GM12878 (cell line): ENCODE measurements at regions not wholly inside any gene's neighbourhood (a gene's known extent, or its start where the extent isn't known, plus 50 kb on each side); places are given as distances from the start of the nearest gene placed in this dataset.

Experiments
- BCL11A ChIP-seq: IDR thresholded peaks from 2 replicates; pipeline ENCODE4 v1.6.1; 2011; ENCODE audit warnings: low read depth, low read length
- E2F8 ChIP-seq: fragments of 450-650 bp; IDR thresholded peaks from 2 replicates; pipeline ENCODE4 v1.6.1; 2018; ENCODE audit warnings: mild to moderate bottlenecking, low read depth, moderate library complexity; ENCODE audit not compliant: partially characterized antibody
- MEF2B ChIP-seq: fragments of 450-650 bp; IDR thresholded peaks from 2 replicates; pipeline ENCODE4 v1.6.1; 2018; ENCODE audit warnings: mild to moderate bottlenecking, moderate library complexity; ENCODE audit not compliant: partially characterized antibody, poor library complexity, severe bottlenecking
- MTA2 ChIP-seq: fragments of 450-650 bp; IDR thresholded peaks from 2 replicates; pipeline ENCODE4 v1.6.1; 2016; ENCODE audit warnings: low read depth, mild to moderate bottlenecking, moderate library complexity
- MTA3 ChIP-seq: IDR thresholded peaks from 2 replicates; pipeline ENCODE4 v1.6.1; 2012; ENCODE audit warnings: low read length, inconsistent platforms, borderline replicate concordance
- NFIC ChIP-seq: IDR thresholded peaks from 2 replicates; pipeline ENCODE4 v1.6.1; 2012; ENCODE audit warnings: low read depth, mild to moderate bottlenecking, inconsistent platforms, low read length, moderate library complexity
- POLR2A ChIP-seq: IDR thresholded peaks from 2 replicates; pipeline ENCODE4 v1.6.1; 2011; ENCODE audit warnings: low read depth, mild to moderate bottlenecking, low read length
- TF ChIP-seq, protein P1 (sequence below), 3 experiments: IDR thresholded peaks in 2 of 3; conservative IDR thresholded peaks in 1 of 3; 2 replicates each; pipeline ENCODE4 v1.5.1; 2011; ENCODE audit warnings: low read depth in 3 of 3, low read length in 3 of 3, mild to moderate bottlenecking in 3 of 3, control low read depth in 2 of 3, moderate library complexity in 2 of 3, inconsistent platforms in 1 of 3, mixed read lengths in 1 of 3; ENCODE audit not compliant: control insufficient read depth in 2 of 3, insufficient read depth in 1 of 3; ENCODE audit errors: extremely low read depth in 1 of 3
- TF ChIP-seq, protein P2 (sequence below): fragments of 450-650 bp; IDR thresholded peaks from 2 replicates; pipeline ENCODE4 v1.6.1; 2017; ENCODE audit warnings: mild to moderate bottlenecking, moderate library complexity

GRCh38 chr9:16210440-16210839, 657.6 kb downstream of the CCDC171 start (continued):
- TF ChIP-seq NFIC = no peak
- no peak for TF ChIP-seq BCL11A
- no peak for TF ChIP-seq MEF2B
- no peak for TF ChIP-seq POLR2A
- TF ChIP-seq, protein P1, sequence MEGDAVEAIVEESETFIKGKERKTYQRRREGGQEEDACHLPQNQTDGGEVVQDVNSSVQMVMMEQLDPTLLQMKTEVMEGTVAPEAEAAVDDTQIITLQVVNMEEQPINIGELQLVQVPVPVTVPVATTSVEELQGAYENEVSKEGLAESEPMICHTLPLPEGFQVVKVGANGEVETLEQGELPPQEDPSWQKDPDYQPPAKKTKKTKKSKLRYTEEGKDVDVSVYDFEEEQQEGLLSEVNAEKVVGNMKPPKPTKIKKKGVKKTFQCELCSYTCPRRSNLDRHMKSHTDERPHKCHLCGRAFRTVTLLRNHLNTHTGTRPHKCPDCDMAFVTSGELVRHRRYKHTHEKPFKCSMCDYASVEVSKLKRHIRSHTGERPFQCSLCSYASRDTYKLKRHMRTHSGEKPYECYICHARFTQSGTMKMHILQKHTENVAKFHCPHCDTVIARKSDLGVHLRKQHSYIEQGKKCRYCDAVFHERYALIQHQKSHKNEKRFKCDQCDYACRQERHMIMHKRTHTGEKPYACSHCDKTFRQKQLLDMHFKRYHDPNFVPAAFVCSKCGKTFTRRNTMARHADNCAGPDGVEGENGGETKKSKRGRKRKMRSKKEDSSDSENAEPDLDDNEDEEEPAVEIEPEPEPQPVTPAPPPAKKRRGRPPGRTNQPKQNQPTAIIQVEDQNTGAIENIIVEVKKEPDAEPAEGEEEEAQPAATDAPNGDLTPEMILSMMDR (IDR thresholded peaks at IDR 0.05 in 2 of 3, conservative IDR thresholded peaks at IDR 0.05 in 1 of 3; ENCODE audit: control insufficient read depth in 2 of 3, extremely low read depth in 1 of 3, insufficient read depth in 1 of 3, low read depth in 3 of 3, low read length in 3 of 3) = no peak
- TF ChIP-seq, protein P2, sequence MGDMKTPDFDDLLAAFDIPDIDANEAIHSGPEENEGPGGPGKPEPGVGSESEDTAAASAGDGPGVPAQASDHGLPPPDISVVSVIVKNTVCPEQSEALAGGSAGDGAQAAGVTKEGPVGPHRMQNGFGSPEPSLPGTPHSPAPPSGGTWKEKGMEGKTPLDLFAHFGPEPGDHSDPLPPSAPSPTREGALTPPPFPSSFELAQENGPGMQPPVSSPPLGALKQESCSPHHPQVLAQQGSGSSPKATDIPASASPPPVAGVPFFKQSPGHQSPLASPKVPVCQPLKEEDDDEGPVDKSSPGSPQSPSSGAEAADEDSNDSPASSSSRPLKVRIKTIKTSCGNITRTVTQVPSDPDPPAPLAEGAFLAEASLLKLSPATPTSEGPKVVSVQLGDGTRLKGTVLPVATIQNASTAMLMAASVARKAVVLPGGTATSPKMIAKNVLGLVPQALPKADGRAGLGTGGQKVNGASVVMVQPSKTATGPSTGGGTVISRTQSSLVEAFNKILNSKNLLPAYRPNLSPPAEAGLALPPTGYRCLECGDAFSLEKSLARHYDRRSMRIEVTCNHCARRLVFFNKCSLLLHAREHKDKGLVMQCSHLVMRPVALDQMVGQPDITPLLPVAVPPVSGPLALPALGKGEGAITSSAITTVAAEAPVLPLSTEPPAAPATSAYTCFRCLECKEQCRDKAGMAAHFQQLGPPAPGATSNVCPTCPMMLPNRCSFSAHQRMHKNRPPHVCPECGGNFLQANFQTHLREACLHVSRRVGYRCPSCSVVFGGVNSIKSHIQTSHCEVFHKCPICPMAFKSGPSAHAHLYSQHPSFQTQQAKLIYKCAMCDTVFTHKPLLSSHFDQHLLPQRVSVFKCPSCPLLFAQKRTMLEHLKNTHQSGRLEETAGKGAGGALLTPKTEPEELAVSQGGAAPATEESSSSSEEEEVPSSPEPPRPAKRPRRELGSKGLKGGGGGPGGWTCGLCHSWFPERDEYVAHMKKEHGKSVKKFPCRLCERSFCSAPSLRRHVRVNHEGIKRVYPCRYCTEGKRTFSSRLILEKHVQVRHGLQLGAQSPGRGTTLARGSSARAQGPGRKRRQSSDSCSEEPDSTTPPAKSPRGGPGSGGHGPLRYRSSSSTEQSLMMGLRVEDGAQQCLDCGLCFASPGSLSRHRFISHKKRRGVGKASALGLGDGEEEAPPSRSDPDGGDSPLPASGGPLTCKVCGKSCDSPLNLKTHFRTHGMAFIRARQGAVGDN = no peak
- no peak for TF ChIP-seq MTA2
- TF ChIP-seq E2F8 = no peak
- no peak for TF ChIP-seq MTA3
